SK-N-SH (cell line): ENCODE measurements at regions not wholly inside any gene's neighbourhood (a gene's known extent, or its start where the extent isn't known, plus 50 kb on each side); places are given as distances from the start of the nearest gene placed in this dataset.

Experiments used
- CTCF ChIA-PET: fragments of 300-600, 350-600 bp; formaldehyde crosslinking; extraction: SDS; loops from one replicate; lab custom pipeline; 2021; lab: Yijun Ruan, JAX
- POLR2A ChIA-PET: fragments of 350-600 bp; sonication (Branson Sonifier 250); formaldehyde crosslinking; extraction: SDS; loops from one replicate; lab custom pipeline; 2020; ENCODE audit warnings: antibody characterized with exemption, inconsistent platforms; lab: Yijun Ruan, JAX
- DNase-seq: peaks from one replicate; pipeline ENCODE4 v3.0.0; 2012
- H2AFZ ChIP-seq: fragments of 200-600 bp; sonication (generic); 2 replicates; pipeline ENCODE4 v1.8.1; 2016; ENCODE audit warnings: antibody characterized with exemption, mild to moderate bottlenecking, low read depth
- H3F3A ChIP-seq: fragments of 200-600 bp; sonication (generic); replicated peaks from 2 replicates; pipeline ENCODE3; 2016; ENCODE audit warnings: antibody characterized with exemption, mild to moderate bottlenecking; ENCODE audit not compliant: insufficient read depth
- H3K27ac ChIP-seq, 2 experiments: fragments of 200-500 bp in 1 of 2; fragments of 200-600 bp in 1 of 2; sonication (Bioruptor generic) in 1 of 2; sonication (generic), shearing (Covaris generic) in 1 of 2; 2 replicates each; pipeline versions ENCODE4 v1.5.1 to v1.6.1; 2014 to 2016; ENCODE audit warnings: low read depth in 2 of 2, inconsistent platforms in 1 of 2, low read length in 1 of 2, mild to moderate bottlenecking in 1 of 2, mixed read lengths in 1 of 2
- H3K27me3 ChIP-seq: fragments of 200-600 bp; sonication (generic), shearing (Covaris generic); 2 replicates; pipeline ENCODE4 v1.6.1; 2016; ENCODE audit warnings: mixed run types; ENCODE audit not compliant: insufficient read depth
- H3K36me3 ChIP-seq, 2 experiments: fragments of 200-500 bp in 1 of 2; fragments of 200-600 bp in 1 of 2; sonication (Bioruptor generic) in 1 of 2; sonication (generic) in 1 of 2; replicated peaks in 1 of 2; 2 replicates each; pipeline versions ENCODE3 to v1.5.1; 2014 to 2016; ENCODE audit warnings: low read length in 1 of 2, mild to moderate bottlenecking in 1 of 2; ENCODE audit not compliant: insufficient read depth in 2 of 2, control insufficient read depth in 1 of 2
- H3K4me1 ChIP-seq, 2 experiments: fragments of 200-500 bp in 1 of 2; fragments of 200-600 bp in 1 of 2; sonication (Bioruptor generic) in 1 of 2; sonication (generic), shearing (Covaris generic) in 1 of 2; 2 replicates each; pipeline versions ENCODE4 v1.5.1 to v1.6.1; 2014 to 2016; ENCODE audit warnings: low read depth in 1 of 2, low read length in 1 of 2, mixed run types in 1 of 2; ENCODE audit not compliant: insufficient read depth in 2 of 2, control insufficient read depth in 1 of 2
- H3K4me2 ChIP-seq: fragments of 200-600 bp; sonication (generic), shearing (Covaris generic); 2 replicates; pipeline ENCODE4 v1.6.1; 2017; ENCODE audit warnings: mixed run types
- H3K4me3 ChIP-seq, 2 experiments: fragments of 200-500 bp in 1 of 2; fragments of 200-600 bp in 1 of 2; sonication (Bioruptor generic) in 1 of 2; sonication (generic), shearing (Covaris generic) in 1 of 2; 2 replicates each; pipeline versions ENCODE4 v1.5.1 to v1.8.1; 2014 to 2016; ENCODE audit warnings: low read depth in 2 of 2, inconsistent platforms in 1 of 2, low read length in 1 of 2, mild to moderate bottlenecking in 1 of 2, mixed read lengths in 1 of 2, moderate library complexity in 1 of 2
- H3K79me2 ChIP-seq: fragments of 200-600 bp; sonication (generic); 2 replicates; pipeline ENCODE4 v1.8.1; 2017; ENCODE audit warnings: mild to moderate bottlenecking; ENCODE audit not compliant: insufficient read depth
- H3K9ac ChIP-seq: fragments of 200-600 bp; sonication (generic); 2 replicates; pipeline ENCODE4 v1.6.1; 2017; ENCODE audit warnings: mixed run types
- H3K9me2 ChIP-seq: fragments of 200-600 bp; sonication (generic); 2 replicates; pipeline ENCODE4 v1.6.1; 2017; ENCODE audit warnings: mixed run types
- H3K9me3 ChIP-seq: fragments of 200-600 bp; sonication (generic); 2 replicates; pipeline ENCODE4 v1.6.1; 2017; ENCODE audit warnings: mixed run types, mild to moderate bottlenecking, moderate library complexity
- H4K20me1 ChIP-seq: fragments of 200-600 bp; sonication (generic); 2 replicates; pipeline ENCODE4 v1.6.1; 2017; ENCODE audit warnings: mild to moderate bottlenecking, mixed run types; ENCODE audit not compliant: insufficient read depth
- MXI1 ChIP-seq: IDR thresholded peaks from 2 replicates; pipeline ENCODE4 v1.6.1; 2012; ENCODE audit warnings: mild to moderate bottlenecking, low read depth, low read length, improper control_type of control experiment
- RAD21 ChIP-seq: IDR thresholded peaks from 2 replicates; pipeline ENCODE4 v1.6.1; 2012; ENCODE audit warnings: mild to moderate bottlenecking, low read length
- RFX5 ChIP-seq: IDR thresholded peaks from 2 replicates; pipeline ENCODE4 v1.6.1; 2012; ENCODE audit warnings: mild to moderate bottlenecking, improper control_type of control experiment, low read length
- RXRA ChIP-seq: IDR thresholded peaks from 2 replicates; pipeline ENCODE4 v1.4.0; 2012; ENCODE audit warnings: low read depth, mild to moderate bottlenecking, borderline replicate concordance
- SMC3 ChIP-seq: IDR thresholded peaks from 2 replicates; pipeline ENCODE4 v1.6.1; 2012; ENCODE audit warnings: low read depth, low read length, improper control_type of control experiment
- WGBS: methylation state at CpG from one replicate; pipeline ENCODE4 v1.1.6; 2017; ENCODE audit warnings: low lambda C conversion rate; 5-methylcytosine and 5-hydroxymethylcytosine counted together
- TF ChIP-seq, protein P1 (sequence below): IDR thresholded peaks from 2 replicates; pipeline ENCODE4 v1.6.1; 2012; ENCODE audit warnings: mild to moderate bottlenecking, low read depth, low read length, moderate library complexity
- TF ChIP-seq, protein P2 (sequence below): fragments of 150-350 bp; IDR thresholded peaks from 2 replicates; pipeline ENCODE4 v1.6.1; 2016; ENCODE audit warnings: mild to moderate bottlenecking, low read depth, low read length
- TF ChIP-seq, protein P3 (sequence below): IDR thresholded peaks from 2 replicates; pipeline ENCODE4 v1.4.0; 2012; ENCODE audit warnings: low read depth, borderline replicate concordance
- TF ChIP-seq, protein P4 (sequence below): fragments of 200-600 bp; sonication (generic); IDR thresholded peaks from 2 replicates; pipeline ENCODE4 v1.6.1; 2017; ENCODE audit warnings: antibody characterized with exemption, mild to moderate bottlenecking, moderate library complexity

DNA sequence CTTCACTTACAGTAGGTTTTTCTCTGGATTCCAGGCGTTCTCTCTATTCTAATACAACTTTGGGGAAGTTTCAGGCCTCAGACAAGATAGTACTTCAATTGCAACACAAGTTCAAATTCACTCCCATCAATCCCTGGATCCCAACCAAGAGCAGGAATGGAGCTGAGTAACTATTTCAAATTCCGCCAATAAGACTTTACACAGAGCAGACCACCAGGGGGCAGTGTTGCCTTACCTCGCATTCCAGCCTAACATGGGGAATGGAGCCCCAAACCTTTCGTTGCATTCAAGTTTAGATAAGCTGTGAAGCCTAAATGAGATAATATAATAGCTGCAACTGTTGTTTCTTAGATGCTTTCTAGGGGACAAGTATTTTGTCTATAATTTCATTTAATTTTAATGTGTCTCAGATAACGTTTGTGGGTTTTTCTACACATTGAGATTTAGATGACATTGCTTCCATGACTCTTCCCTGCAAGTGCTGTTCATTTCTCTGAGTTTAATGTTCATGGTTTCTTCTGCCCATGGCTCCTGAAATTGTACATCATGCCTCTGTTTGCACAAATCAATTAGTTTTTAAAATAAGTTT, 186.7 kb downstream of the NSUN3 start:
- Histone ChIP-seq H3K9ac (no peak overlapping the region), H3K36me3 (no peaks in the 10 kb centered on the region), H3K4me2 (no peak overlapping the region), H3K4me3 (no peak overlapping the region; a peak in 1 of 4 replicates), H3K27ac (no peak overlapping the region), H3K9me3 (no peaks in the 10 kb centered on the region), H3K4me1 (no peaks in the 10 kb centered on the region), H3F3A (no peaks in the 10 kb centered on the region), H3K9me2 (no peaks in the 10 kb centered on the region), H3K27me3 (no peaks in the 10 kb centered on the region)
- peak; percentile 38 for DNase-seq
- CTCF ChIA-PET = interaction anchor here (0.6 to 4.9 kb wide), 35 partner anchors 8 to 1107 kb away, joined by 3 to 34 read pairs (median 4); no protein-coding TSS in a partner anchor
- no peak for TF ChIP-seq MXI1
- TF ChIP-seq, protein P1, sequence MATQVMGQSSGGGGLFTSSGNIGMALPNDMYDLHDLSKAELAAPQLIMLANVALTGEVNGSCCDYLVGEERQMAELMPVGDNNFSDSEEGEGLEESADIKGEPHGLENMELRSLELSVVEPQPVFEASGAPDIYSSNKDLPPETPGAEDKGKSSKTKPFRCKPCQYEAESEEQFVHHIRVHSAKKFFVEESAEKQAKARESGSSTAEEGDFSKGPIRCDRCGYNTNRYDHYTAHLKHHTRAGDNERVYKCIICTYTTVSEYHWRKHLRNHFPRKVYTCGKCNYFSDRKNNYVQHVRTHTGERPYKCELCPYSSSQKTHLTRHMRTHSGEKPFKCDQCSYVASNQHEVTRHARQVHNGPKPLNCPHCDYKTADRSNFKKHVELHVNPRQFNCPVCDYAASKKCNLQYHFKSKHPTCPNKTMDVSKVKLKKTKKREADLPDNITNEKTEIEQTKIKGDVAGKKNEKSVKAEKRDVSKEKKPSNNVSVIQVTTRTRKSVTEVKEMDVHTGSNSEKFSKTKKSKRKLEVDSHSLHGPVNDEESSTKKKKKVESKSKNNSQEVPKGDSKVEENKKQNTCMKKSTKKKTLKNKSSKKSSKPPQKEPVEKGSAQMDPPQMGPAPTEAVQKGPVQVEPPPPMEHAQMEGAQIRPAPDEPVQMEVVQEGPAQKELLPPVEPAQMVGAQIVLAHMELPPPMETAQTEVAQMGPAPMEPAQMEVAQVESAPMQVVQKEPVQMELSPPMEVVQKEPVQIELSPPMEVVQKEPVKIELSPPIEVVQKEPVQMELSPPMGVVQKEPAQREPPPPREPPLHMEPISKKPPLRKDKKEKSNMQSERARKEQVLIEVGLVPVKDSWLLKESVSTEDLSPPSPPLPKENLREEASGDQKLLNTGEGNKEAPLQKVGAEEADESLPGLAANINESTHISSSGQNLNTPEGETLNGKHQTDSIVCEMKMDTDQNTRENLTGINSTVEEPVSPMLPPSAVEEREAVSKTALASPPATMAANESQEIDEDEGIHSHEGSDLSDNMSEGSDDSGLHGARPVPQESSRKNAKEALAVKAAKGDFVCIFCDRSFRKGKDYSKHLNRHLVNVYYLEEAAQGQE = no peak
- TF ChIP-seq SMC3 = peak; percentile 68
- TF ChIP-seq, protein P2, sequence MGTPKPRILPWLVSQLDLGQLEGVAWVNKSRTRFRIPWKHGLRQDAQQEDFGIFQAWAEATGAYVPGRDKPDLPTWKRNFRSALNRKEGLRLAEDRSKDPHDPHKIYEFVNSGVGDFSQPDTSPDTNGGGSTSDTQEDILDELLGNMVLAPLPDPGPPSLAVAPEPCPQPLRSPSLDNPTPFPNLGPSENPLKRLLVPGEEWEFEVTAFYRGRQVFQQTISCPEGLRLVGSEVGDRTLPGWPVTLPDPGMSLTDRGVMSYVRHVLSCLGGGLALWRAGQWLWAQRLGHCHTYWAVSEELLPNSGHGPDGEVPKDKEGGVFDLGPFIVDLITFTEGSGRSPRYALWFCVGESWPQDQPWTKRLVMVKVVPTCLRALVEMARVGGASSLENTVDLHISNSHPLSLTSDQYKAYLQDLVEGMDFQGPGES = no peak
- TF ChIP-seq, protein P3, sequence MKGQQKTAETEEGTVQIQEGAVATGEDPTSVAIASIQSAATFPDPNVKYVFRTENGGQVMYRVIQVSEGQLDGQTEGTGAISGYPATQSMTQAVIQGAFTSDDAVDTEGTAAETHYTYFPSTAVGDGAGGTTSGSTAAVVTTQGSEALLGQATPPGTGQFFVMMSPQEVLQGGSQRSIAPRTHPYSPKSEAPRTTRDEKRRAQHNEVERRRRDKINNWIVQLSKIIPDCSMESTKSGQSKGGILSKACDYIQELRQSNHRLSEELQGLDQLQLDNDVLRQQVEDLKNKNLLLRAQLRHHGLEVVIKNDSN = no peak
- no peak for TF ChIP-seq RXRA
- TF ChIP-seq RFX5 = no peak
- peak; percentile 82 for TF ChIP-seq RAD21
- TF ChIP-seq, protein P4, sequence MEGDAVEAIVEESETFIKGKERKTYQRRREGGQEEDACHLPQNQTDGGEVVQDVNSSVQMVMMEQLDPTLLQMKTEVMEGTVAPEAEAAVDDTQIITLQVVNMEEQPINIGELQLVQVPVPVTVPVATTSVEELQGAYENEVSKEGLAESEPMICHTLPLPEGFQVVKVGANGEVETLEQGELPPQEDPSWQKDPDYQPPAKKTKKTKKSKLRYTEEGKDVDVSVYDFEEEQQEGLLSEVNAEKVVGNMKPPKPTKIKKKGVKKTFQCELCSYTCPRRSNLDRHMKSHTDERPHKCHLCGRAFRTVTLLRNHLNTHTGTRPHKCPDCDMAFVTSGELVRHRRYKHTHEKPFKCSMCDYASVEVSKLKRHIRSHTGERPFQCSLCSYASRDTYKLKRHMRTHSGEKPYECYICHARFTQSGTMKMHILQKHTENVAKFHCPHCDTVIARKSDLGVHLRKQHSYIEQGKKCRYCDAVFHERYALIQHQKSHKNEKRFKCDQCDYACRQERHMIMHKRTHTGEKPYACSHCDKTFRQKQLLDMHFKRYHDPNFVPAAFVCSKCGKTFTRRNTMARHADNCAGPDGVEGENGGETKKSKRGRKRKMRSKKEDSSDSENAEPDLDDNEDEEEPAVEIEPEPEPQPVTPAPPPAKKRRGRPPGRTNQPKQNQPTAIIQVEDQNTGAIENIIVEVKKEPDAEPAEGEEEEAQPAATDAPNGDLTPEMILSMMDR = peak; percentile 95
- TF ChIP-seq, all 33 proteins: peak for 3
- 27% methylated on average over 5 of the region's 5 CpGs for WGBS
- no peak overlapping the region for H2AFZ ChIP-seq
- no peaks in the 10 kb centered on the region for H4K20me1 ChIP-seq
- H3K79me2 ChIP-seq = no peaks in the 10 kb centered on the region
- POLR2A ChIA-PET = no interaction called here
